ENCODE measurements at regions not wholly inside any gene's neighbourhood (a gene's known extent, or its start where the extent isn't known, plus 50 kb on each side); places are given as distances from the start of the nearest gene placed in this dataset.

DNA sequence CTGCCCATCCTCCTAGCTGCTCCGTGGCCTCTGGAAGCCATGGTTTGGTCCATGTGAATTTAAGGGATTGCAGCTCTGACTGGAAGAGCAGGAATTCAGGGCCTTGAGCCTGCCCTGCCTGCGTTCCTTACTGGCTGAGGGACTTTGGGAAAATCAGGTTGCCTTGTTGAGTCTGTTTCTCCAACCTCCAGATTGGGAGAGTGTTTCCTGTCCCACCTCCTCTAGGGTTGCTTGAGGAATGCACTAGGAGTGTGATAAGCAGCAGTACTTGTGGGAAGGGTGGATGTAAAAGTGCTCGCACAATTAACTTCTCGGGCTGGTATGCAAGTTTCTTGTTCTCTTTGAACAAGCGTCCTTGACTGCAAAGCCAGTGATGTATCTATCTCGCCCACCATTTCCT is 84.4 kb upstream of the YWHAQ start:
- no peaks in the 10 kb centered on the region for H3K4me1 ChIP-seq
- no peaks in the 10 kb centered on the region for H3K9me3 ChIP-seq
- no peak overlapping the region for H3K27ac ChIP-seq (replicated peaks in 1 of 4)
- WGBS, result 85% methylated on average over 6 of the region's 6 CpGs
- intact Hi-C loops (cut with DNase I), result no loop called here
- TF ChIP-seq POLR2A (IDR thresholded peaks at IDR 0.05; ENCODE audit: low read depth) (no peak), EP300 (IDR thresholded peaks at IDR 0.05) (no peak), POLR2AphosphoS5 (IDR thresholded peaks at IDR 0.05) (no peak)
- TF ChIP-seq, protein P1, sequence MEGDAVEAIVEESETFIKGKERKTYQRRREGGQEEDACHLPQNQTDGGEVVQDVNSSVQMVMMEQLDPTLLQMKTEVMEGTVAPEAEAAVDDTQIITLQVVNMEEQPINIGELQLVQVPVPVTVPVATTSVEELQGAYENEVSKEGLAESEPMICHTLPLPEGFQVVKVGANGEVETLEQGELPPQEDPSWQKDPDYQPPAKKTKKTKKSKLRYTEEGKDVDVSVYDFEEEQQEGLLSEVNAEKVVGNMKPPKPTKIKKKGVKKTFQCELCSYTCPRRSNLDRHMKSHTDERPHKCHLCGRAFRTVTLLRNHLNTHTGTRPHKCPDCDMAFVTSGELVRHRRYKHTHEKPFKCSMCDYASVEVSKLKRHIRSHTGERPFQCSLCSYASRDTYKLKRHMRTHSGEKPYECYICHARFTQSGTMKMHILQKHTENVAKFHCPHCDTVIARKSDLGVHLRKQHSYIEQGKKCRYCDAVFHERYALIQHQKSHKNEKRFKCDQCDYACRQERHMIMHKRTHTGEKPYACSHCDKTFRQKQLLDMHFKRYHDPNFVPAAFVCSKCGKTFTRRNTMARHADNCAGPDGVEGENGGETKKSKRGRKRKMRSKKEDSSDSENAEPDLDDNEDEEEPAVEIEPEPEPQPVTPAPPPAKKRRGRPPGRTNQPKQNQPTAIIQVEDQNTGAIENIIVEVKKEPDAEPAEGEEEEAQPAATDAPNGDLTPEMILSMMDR (IDR thresholded peaks at IDR 0.05), result no peak
- no peak overlapping the region for H3K4me3 ChIP-seq
- DNase-seq (ENCODE audit: extremely low spot score), result no peak
- no peaks in the 10 kb centered on the region for H3K36me3 ChIP-seq
- no peaks in the 10 kb centered on the region for H3K27me3 ChIP-seq

DNA sequence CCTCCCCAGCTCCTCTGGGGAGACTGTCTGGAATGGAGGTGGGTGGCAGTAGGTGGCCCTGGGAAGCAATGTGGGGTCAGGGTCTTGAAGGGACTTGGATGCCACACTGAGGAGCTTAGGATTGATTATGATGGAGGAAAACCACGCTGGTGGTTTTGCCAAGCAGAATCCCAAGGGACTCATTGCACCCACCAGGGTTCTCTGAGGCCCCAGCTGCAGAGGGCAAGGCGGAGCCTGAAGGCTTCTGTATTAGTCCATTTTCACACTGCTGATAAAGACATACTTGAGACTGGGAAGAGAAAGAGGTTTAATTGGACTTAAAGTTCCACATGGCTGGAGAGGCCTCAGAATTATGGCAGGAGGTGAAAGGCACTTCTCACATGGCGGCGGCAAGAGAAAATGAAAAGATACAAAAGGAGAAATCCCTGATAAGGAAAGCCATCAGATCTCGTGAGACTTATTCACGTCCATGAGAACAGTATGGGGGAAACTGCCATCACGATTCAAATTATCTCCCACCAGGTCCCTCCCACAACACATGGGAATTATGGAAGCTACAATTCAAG is 87.2 kb upstream of the YWHAQ start:
- intact Hi-C loops (cut with DNase I), result no loop called here
- no peak for TF ChIP-seq POLR2AphosphoS5 (IDR thresholded peaks at IDR 0.05)
- no peak for TF ChIP-seq POLR2A (IDR thresholded peaks at IDR 0.05; ENCODE audit: low read depth)
- no peak for TF ChIP-seq EP300 (IDR thresholded peaks at IDR 0.05)
- TF ChIP-seq, protein P1 (IDR thresholded peaks at IDR 0.05), result no peak
- Histone ChIP-seq H3K4me3 (no peak overlapping the region), H3K4me1 (no peaks in the 10 kb centered on the region), H3K36me3 (no peaks in the 10 kb centered on the region), H3K9me3 (no peaks in the 10 kb centered on the region), H3K27ac (replicated peaks in 1 of 4) (no peak overlapping the region), H3K27me3 (no peaks in the 10 kb centered on the region)
- no peak for DNase-seq (ENCODE audit: extremely low spot score)
- 92% methylated on average over 7 of the region's 7 CpGs for WGBS

DNA sequence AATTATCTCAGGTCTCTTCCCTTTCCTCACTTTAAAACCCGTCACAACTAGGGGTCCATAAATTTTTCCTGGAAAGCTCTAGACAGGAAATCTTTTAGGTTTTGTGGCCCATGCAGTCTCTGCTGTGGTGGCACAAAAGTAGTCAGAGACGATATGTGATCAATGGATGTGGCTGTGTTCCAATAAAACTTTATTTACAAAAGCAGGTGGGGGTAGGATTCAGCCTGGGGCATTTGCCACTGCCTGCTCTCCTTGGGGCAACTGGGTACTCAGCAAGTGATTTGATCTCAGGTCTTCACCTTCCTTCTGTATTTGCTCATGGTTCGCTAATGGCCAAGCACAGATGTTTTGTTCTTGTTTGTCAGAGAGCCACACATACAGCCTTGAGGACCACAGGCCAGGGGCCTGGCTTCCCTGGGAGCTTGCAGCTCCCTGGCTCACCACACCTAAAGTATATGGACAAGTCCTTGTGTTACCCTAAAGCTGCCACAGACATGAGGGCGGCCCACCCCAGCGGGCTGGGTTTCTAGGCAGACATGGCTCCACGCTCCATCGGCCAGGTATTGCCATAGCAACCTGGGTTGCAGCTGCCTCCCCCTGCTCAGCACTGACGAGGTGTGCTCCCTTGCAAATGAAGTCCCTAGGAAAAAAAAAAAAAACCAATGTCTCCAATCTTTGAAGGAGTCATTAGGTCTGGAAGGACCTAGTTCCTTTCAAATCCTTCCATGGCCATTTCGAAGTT is 89.7 kb upstream of the YWHAQ start:
- H3K27ac ChIP-seq (replicated peaks in 1 of 4), result no peak overlapping the region
- no peaks in the 10 kb centered on the region for H3K27me3 ChIP-seq
- no peaks in the 10 kb centered on the region for H3K4me1 ChIP-seq
- intact Hi-C loops (cut with DNase I), result no loop called here
- TF ChIP-seq POLR2AphosphoS5 (IDR thresholded peaks at IDR 0.05) (no peak), EP300 (IDR thresholded peaks at IDR 0.05) (no peak), POLR2A (IDR thresholded peaks at IDR 0.05; ENCODE audit: low read depth) (no peak)
- TF ChIP-seq, protein P1 (IDR thresholded peaks at IDR 0.05), result no peak
- H3K9me3 ChIP-seq, result no peaks in the 10 kb centered on the region
- H3K36me3 ChIP-seq, result no peaks in the 10 kb centered on the region
- no peak overlapping the region for H3K4me3 ChIP-seq
- WGBS, result 93% methylated on average over 9 of the region's 9 CpGs
- DNase-seq (ENCODE audit: extremely low spot score), result no peak

DNA sequence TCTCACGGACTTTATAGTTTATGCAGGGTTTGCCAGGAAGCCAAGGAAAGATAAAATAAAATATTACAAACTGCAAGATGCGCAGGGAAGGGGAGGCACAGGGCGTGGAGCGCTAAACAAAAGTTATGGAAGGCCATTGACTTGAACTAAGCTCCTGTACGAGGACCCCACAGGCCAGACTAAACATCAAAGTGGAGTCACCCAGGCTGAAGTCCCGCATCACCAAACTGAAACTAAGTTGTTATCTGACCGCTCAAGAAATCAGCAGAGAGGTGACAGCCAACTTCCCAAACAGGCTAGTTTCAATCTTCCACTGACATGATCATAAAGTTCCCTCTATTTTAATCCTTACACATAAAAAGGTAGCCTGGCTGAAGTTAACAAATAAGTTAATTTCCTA is 90.5 kb upstream of the YWHAQ start:
- intact Hi-C loops (cut with DNase I), result no loop called here
- no peaks in the 10 kb centered on the region for H3K36me3 ChIP-seq
- WGBS, result 81% methylated on average over 7 of the region's 7 CpGs

More for the DNA sequence above, 90.5 kb upstream of the YWHAQ start:
- TF ChIP-seq POLR2A (IDR thresholded peaks at IDR 0.05; ENCODE audit: low read depth) (no peak), POLR2AphosphoS5 (IDR thresholded peaks at IDR 0.05) (no peak), EP300 (IDR thresholded peaks at IDR 0.05) (no peak)
- TF ChIP-seq, protein P1 (IDR thresholded peaks at IDR 0.05), result no peak
- no peaks in the 10 kb centered on the region for H3K4me1 ChIP-seq
- no peak for DNase-seq (ENCODE audit: extremely low spot score)
- no peaks in the 10 kb centered on the region for H3K27me3 ChIP-seq
- H3K9me3 ChIP-seq, result no peaks in the 10 kb centered on the region
- H3K4me3 ChIP-seq, result no peak overlapping the region
- no peak overlapping the region for H3K27ac ChIP-seq (replicated peaks in 1 of 4)

Measured in esophagus muscularis mucosa (tissue), 4 donors.